HG02870 (cell line): ENCODE measurements at regions not wholly inside any gene's neighbourhood (a gene's known extent, or its start where the extent isn't known, plus 50 kb on each side); places are given as distances from the start of the nearest gene placed in this dataset.

ENCODE experiments used
- ATAC-seq: cut with Tn5 transposase; IDR thresholded peaks from one replicate; pipeline ENCODE4 v1.9.1; 2021; ENCODE audit warnings: mild to moderate bottlenecking, moderate library complexity; ENCODE audit not compliant: unreplicated experiment

DNA sequence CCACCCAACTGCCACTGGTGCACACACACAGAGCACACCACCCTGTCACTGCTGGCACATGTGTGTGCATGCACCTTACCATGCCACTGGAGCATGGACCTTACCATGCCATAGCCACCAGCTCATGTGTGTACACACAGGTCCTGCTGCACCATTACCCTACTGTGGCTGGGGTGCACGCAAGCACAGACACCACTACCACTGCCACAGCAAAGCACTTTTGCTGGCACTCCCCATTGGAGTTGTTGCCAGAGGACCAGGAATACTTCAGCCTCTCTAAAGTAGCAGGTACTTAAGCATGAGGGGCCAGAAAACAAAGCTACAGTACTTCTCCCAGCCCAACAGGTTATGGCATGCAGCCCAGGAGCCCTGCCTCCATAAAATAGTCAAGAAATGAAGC, 404.8 kb downstream of the MBD2 start:
- ATAC-seq: no peak

DNA sequence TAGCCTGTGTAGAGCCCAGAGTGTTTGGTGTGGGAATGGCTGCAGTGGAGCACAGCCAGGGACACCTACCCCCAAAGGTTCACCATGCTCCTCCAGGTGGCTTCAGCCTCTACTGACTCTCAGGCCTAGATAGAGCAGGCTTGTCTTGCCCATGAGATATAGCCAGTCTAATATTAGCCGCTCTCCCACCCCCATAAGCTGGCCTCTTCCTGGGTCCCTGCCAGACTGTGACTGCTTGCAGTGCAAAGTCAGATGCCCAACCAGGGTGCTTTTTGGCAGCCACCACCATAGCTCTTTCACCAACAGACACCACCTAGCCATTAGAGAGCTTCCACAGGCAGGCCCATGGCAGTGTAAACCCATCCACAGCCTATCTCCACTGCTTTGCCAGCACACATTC, 405.3 kb downstream of the MBD2 start:
- ATAC-seq: no peak

DNA sequence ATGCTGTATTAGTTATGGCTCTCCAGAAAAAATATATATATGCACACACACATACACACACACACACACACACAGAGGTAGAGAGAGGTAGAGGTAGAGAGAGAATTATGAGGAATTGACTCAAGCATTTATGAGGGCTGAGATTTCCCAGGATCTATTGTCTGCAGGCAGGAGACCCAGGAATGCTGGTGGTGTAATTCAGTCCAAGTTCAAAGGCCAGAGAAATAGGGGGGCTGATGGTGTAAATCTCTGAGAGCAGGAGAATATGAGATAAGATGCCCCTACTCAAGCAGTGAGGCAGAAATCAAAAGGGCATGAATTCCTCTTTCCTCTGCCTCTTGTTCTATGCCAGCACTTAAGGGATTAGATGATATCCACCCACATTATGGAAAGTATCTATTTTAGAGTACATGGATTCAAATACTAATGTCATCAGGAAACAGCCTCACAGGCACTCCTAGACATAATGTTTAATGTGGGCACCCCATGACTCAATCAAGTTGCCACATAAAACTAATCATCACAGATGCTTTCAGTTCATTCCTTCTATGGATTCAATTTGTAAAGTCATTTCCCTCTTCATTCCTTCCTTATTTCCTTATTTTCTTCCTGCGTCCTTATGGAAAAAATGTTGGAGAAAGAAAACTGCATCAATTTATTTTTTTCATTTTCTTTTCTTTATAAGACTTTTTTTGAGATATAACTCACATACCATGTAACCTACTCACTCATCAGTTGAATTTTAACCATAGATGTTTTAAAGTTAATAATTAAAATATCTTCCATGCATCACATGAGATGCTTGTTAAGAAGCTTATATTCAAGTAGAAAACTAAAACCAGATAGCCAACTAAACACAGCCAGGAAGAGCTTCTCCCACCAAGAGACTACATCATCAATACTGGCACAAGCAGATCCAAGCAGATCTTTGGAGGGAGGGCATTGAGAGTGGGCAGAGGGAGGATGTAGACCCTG, 406.2 kb downstream of the MBD2 start:
- no peak for ATAC-seq

DNA sequence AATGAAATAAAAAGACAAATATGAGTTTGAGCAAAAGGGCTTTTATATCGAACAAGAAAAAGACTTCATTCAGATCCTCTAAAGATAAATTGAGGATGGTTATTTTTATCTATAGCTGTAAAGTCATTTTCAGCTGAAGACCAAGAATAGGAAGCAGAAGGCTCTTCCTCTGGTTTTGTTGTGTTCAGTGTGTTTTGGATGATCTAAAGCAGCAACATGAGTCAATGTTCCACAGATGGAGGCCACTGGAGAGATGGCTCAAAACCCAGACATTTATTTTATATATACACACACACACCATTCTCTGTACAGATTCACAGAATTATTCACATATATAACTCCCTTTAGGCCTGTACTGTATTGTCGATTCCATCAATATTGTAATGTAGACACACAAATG, 424.3 kb downstream of the MBD2 start:
- no peak for ATAC-seq

DNA sequence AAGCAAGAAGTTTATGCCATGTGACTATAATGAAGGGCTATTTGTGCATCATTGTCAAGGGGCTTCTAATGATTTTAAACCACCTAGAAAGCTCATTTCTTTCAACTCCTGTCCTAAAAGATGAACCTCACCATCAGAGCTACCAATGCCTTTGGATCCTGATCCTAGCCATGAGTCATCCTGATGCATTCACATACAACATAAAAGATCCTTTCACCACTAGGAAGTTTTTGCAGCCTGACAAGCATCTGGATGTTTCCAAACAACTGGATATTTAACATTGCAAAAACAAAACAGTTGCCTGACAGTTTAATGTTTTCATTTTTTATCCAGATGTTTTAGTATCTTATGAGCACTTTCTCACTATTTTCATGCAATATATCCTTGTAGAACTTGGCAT, 425.3 kb downstream of the MBD2 start:
- no peak for ATAC-seq

DNA sequence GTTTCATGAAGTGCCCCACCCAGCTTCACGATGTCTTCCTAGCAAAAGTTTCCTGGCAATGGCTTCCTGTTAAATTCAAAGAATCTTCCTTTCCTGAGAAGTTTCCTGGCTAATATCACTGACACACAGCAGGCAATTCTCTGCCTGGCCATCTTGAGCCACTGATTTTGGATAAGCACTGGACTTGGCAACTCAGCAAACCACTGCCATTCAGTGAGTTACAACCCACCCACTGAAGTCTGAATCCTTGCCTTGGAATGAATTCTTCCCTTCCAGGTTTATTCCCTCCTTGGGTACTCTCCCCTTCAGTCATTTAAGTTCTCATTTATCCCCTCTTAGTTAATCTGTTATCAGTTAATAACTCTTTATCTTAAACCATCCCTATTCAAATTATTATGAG, 426.0 kb downstream of the MBD2 start:
- no peak for ATAC-seq

DNA sequence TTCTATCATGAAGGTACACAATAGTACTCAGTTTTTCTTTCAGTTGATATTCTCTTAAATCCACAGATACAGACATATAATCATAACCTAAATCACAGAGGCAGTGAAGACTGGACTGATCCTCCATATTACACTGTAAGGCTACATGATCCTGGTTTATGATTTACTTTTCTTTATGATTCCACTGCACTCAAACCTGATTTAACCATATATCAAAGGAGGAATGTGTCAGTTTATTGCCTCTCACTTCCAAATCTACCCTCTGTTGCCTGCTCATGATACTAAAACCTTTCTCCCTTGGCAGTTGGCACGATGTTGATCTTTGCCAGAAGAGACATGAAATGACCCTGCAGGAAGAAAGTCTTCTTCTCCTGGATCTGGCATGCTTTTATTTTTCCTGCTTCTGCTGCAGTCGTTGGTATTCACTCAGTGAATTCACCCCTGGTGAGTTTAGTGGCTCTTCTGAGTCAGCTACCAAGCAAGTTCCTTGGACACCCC, 426.4 kb downstream of the MBD2 start:
- ATAC-seq: no peak

DNA sequence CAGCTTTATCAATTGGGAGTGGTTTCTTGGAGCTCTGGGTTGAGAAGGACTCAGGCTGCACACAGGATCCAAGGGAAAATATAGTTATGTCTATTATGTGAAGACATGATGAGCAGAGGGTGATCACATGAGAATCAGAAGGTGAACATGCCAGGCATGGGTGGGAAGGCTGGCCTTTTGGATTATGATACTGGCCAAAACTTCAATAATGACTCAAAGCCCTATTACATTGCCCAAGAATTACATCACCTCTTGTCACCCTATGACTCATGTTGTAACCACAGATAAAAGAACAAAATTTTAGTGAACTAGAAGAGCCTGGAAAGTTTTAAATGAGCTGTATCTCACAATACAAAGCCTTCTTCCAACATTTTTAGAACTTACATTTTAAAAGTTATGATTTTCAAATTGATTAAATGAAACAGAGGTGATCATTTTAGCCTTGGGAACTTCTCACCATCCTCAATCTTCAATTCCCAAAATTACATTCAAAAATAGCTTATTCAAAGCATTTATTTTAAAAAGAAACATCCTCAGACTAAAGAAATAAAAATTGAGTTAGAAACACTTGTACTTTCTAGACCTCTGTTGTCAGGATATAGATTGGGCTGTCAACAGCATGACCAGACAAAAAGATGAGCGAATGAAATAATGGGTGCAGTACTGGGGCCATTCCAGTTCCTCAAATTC, 428.3 kb downstream of the MBD2 start:
- ATAC-seq: peak; percentile 89

DNA sequence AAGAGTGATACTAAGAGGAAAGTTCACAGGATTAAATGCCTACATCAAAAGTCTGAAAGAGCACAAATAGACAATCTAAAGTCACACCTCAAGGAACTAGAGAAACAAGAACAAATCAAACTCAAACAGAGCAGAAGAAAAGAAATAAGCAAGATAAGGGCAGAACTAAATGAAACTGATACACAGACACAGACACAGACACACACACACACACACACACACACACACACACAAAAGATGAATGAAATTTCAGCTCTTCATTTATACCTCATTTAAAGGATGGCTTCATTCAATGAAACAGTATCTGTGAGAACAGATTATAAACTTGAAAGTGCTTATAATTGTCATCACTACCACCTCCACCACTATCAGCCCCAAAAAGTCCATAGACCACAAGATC, 428.9 kb downstream of the MBD2 start:
- peak; percentile 21 for ATAC-seq

DNA sequence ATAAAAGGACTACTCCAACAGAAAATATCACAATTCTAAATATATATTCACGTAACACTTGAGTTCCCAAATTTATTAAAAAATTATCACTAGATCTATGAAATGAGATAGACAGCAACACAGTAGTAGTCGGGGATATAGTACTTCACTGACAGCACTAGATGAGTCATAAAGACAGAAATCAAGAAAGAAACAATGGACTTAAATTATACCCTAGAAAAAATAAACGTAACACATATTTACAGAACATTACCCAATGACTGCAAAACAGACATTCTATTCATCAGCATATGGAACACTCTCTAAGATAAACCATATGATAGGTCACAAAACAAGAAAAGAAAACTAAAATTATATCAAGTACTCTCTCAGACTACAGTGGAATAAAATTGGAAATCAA, 429.4 kb downstream of the MBD2 start:
- no peak for ATAC-seq

DNA sequence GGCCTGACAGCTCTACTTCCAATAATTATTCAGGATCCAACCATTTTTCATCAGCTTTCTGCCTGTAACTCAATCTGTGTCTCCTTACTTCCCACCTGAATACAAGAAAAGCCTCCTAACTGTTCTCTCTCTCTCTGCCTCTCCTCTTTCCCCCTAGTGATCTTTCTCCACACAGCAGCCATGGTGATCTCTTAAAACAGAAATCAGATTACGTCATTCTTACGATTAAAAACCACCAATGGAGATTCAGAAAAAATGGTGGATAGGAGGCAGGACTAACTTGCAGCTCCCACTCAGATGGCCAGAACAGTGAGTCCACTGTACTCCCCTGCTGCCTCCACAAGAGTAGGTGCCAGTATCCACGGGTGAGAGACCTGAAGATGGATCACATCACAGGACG, 431.7 kb downstream of the MBD2 start:
- ATAC-seq: no peak

DNA sequence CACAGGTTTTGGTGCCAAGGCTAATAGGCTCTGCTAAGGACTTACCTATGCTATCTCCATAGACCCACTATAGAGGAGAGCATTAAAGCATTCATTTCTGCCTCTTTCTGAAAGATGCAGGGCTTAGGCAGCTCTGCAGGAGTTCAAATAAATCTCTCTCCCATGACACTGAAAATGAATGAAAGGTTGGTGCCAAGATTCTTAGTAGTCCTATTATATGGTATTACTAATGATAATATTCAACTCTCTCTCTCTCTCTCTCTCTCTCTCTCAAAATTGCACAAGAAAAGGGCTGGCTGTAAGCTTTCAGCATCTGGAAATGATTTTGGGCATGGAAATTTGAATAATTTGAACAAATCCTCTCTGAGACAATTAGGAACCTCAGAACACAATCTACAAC, 433.7 kb downstream of the MBD2 start:
- ATAC-seq: no peak

DNA sequence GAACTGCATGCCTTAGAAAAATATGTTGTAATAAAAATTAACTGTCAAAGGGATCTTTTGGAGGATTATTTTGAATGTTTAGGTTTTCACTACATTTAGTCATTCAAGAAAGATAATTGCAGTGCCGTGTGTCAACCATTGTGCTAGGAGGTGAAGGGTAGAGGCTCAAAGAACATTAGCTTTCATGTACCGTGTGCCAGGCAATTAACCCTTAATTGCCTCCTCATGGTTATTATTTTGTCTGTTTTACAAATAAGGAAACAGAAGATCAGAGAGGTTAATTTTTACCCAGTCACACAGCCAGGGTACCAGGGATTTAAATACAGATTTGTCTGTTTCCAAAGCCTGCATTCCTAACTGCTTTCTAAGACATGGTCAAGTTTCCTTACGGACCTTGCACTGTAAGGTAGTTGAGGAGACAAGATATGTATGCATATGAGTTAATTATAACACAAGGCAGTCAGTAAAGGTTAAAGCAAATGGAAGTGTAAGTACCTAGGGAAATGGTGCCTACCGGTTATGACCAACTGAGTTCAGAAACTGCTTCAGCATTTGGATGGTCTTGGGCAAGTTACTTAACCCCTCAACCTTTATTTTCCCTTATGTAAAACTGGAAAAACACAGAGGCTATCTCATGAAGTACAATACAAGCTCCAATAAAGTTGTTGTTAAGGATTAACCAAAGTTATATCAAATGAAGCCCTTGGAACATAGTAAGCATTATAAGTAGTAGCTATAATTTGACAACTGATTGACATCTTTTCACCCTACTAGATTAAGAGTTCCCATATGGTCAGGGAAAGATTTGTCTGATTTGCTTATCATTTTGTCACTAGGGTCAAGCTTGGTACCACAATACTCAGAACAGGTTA, 434.9 kb downstream of the MBD2 start:
- ATAC-seq: no peak

DNA sequence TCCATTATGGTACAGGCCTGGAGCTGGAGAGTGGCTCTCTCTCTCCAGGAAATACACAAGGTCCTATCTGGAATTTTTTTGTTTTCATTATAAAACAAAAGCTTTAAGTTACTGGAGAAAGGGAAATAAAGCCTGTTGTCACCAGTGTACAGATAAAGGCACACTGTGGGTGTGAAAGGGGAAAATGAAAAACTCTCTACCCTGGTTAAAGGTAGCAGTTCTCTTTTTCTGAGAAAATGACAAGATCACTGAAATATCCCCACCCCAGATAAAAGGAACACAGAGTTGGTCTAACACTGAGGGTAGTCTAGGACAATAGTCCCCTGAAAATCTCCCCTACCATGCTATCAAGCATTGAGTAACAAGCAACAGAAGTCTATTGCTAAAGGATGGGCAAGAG, 438.7 kb downstream of the MBD2 start:
- ATAC-seq: peak; percentile 45

DNA sequence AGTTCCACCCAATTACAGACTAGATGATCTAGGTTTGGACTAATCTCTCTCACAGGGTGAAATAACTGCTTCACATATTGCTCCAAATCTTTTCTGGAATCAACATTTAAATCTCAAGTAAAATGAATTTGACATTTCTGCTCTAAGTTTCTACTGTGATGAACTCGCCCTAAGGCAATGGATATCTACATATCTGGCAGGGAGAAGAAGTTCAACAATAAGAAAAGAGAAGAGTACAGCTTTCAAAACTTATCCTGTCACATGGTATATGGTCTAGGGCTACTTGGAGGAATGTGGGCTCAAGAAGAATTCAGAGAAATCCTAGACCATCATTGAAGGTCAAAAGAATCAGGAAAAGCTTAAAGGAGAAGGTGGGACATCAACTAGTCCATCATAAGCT, 440.2 kb downstream of the MBD2 start:
- ATAC-seq: no peak

DNA sequence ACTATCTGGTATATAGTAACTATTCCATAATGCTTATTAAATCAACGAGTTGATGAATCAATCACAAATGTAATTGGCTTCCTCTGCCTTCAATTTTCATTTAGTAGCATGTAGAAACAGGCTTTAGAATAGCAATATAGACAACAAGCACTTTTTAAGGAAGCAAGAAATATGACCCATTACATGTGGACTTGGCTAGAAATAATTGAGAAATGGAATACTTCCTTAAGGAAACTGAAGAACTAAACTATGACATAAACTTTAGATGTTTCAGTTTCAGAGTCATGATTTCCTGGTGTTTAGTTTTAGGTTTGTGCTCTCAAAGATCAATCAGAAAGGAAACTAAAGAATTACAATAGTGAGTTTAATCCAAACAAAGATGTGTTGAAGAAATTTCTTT, 443.8 kb downstream of the MBD2 start:
- ATAC-seq: no peak

DNA sequence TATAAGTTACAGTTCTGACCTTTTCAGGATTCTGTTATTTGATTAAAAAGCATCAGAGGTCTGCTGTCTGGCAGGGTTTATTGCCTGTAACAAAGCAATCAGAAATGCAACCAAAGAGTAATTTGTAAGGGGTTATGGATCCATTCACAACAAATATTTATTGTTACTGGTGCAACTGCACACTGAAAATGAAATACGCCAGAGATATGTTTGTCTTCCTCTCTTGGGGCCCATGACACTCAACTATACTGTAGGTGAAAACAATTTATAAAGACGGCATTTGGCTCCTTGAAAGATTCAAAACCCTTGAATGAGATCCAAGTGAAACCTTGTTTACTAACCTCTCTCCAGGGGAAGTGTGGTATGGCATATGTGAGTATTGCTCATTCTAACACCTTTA, 452.2 kb downstream of the MBD2 start:
- ATAC-seq: no peak

DNA sequence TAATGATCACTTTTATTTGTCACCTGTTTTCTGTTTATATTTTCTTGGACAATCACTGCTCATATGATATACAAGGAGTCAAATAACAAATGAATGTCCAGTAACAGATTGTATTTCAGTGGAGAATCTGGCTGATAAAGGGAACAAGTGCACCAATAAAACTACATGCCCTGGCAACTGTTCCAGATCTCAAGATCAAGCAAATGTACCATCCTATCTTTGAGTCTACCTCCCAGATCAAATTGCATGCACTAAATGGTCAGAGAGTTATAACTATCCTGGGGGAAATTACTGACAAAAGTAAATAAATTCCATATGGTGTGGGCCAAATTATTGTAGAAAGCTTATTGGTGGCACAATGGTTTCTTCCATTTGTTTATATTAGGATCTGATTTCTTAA, 452.8 kb downstream of the MBD2 start:
- ATAC-seq: no peak

DNA sequence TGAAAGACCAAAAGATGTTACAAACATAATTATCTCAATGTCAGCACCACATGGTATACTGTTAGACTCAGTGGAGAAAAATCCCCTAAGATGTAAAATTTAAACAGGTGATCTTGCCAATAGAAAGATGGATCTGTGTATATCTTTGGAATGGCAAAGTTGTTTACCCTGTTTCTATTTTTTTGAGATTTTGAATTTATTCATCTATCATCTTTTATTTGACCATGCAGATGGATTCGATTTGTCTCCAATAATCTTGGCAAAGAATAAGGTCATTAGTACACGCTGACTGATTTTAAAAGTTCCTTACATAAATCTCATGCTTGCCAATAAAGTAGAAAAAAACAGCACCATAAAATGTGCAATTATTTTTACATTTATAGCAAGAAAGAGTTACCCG, 459.3 kb downstream of the MBD2 start:
- ATAC-seq: no peak

DNA sequence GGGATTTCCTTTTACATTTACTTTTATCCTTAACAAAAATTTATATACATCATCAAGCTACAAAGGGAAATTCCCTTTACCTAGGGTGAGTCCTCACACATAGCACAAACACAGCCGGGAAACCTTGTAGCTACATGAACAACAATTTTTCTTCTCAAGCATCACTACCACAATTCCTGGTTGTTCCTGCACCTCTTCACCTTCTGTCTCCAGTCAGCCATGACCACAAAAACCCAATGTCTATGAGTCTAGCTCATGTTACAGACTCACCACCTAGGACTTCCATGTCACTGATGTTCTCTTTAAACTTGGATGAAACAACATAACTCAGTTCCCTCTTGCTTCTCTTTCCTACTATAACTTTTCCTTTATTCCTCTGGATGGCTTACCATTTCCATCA, 460.4 kb downstream of the MBD2 start:
- no peak for ATAC-seq

DNA sequence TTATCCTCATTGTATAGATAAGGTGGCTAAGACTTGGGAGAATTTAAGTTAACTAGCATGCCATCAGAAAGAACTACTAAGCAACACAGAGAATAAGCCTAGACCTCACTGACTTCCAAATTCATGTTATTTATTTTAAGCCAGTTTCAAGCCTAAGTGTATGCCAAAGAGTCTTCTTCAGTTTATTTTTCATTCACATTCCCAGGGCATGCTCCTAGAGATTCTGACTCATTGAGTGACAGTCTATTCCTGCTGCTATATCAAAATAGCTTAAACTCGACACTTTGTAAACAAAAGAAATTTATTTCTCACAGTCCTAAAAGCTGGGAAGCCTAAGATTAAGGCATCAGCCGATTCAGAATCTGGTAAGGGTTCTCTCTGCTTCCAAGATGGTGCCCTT, 467.1 kb downstream of the MBD2 start:
- ATAC-seq: no peak
